ENCODE measurements at regions not wholly inside any gene's neighbourhood (a gene's known extent, or its start where the extent isn't known, plus 50 kb on each side); places are given as distances from the start of the nearest gene placed in this dataset.

DNA sequence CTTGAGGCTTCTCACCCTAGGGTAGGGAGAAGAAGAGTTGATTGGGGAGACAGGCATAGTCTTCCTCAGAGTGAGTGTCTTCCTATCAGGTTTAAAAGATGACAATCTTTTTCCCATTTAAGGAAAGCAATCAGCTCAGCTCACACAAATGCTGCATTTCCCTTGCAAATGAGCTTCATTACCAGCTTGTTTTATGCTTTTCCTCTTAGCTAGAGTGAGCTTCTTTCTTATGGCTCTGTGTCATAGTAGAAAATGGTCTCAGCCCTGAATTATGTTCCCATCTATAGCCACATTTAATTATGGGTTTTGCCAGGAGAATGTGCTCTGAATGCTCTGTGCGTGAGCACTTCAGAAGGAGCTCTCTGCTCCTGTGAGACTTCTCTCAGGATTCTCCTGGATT, 112.8 kb upstream of the NCK2 start:
- no peaks in the 10 kb centered on the region for H3K36me3 ChIP-seq
- H3K27ac ChIP-seq, result no peak overlapping the region
- peaks cover 0 to 25% (median 12%) of the 10 kb centered on the region in 11 experiments; a peak in 10 of 22 replicates for H3K9me3 ChIP-seq (replicated peaks in 1 of 11)
- H3K4me2 ChIP-seq, result no peak overlapping the region
- no peaks in the 10 kb centered on the region for H4K20me1 ChIP-seq
- H3K9ac ChIP-seq, result no peak overlapping the region
- TF ChIP-seq Cebpa-rat (IDR thresholded peaks at IDR 0.05), result no peak
- H3K27me3 ChIP-seq, result no peaks in the 10 kb centered on the region
- peaks cover 0 to 33% (median 13%) of the 10 kb centered on the region in 10 experiments; a peak in 12 of 20 replicates for H3K4me1 ChIP-seq
- H3K4me3 ChIP-seq, result no peak overlapping the region

DNA sequence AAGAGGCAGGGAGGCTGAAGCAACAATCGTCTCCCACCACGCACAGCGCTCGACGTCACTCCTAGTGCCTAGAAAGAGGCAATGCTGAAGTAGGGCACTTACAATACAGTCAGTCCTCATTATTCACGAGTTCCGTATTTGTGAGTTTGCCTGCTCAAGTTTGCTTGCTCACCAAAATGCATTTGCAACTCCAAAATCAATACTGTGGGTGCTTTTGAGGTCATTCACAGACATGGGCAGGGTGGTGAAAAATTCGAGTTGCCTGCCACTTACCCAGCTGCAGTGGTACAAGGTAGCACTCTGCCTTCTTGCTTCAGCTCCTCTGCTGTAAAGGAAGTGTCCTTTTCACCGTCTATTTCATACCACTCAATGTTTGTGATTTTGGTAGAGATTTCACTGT, 113.7 kb upstream of the NCK2 start:
- no peak for TF ChIP-seq Cebpa-rat (IDR thresholded peaks at IDR 0.05)
- no peaks in the 10 kb centered on the region for H3K27me3 ChIP-seq
- no peaks in the 10 kb centered on the region for H3K36me3 ChIP-seq
- H3K9ac ChIP-seq, result no peak overlapping the region
- peaks cover 0 to 43% (median 21%) of the 10 kb centered on the region in 10 experiments; a peak in 15 of 20 replicates for H3K4me1 ChIP-seq
- no peaks in the 10 kb centered on the region for H4K20me1 ChIP-seq
- no peak overlapping the region for H3K4me3 ChIP-seq
- H3K27ac ChIP-seq, result no peak overlapping the region
- no peak overlapping the region for H3K4me2 ChIP-seq
- peaks cover 0 to 26% (median 12%) of the 10 kb centered on the region in 11 experiments; a peak in 10 of 22 replicates for H3K9me3 ChIP-seq (replicated peaks in 1 of 11)

DNA sequence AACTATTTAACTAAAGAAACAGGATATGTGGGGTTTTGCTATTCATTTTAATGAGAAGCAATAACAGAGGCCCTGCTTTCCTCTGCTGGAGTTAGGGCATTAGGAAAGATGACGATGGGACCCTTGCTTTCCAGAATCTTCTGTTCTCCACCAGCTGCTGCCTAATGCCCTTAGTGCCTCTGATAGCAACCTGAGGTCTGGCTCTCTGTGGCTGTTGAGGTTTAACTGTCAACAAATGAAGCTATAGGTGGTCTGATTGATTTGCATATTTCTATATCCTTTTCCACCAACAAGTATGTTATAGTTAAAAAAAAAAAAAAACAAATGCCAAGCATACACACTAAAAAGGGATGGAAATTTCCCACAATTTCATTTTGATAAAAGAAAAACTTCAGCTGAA, 115.1 kb upstream of the NCK2 start:
- peaks cover 0 to 26% (median 12%) of the 10 kb centered on the region in 11 experiments; a peak in 10 of 22 replicates for H3K9me3 ChIP-seq (replicated peaks in 1 of 11)
- H3K4me1 ChIP-seq, result peaks cover 0 to 56% (median 35%) of the 10 kb centered on the region in 10 experiments; a peak in 15 of 20 replicates
- H3K27me3 ChIP-seq, result no peaks in the 10 kb centered on the region
- H3K9ac ChIP-seq, result no peak overlapping the region
- H3K4me3 ChIP-seq, result no peak overlapping the region
- no peak for TF ChIP-seq Cebpa-rat (IDR thresholded peaks at IDR 0.05)
- H4K20me1 ChIP-seq, result no peaks in the 10 kb centered on the region
- no peaks in the 10 kb centered on the region for H3K36me3 ChIP-seq
- H3K4me2 ChIP-seq, result peak overlapping the region in 7 of 11 experiments; percentile 10 to 90 (median 46); a peak in 13 of 22 replicates
- no peak overlapping the region for H3K27ac ChIP-seq

DNA sequence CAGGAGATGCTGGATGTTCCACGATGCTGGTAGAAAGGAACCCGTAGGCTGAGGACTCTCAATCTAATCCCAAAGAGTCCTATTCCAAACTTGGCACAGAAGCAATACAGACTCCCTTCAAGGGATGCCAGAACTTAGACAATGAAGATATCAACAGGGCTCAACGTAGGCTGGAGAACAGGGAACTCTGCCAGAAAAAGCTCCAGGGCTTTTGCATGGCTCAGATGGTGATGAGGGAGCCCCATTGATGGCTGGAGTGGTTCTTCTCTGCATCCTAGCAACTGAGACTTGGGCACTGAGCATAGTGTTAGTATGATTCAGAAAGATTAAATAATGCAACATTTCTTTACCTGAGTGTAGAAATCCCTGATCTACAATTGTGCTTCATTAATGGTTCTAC, 117.2 kb upstream of the NCK2 start:
- Histone ChIP-seq H3K4me2 (peak overlapping the region in 4 of 11 experiments; percentile 8 to 90 (median 72); a peak in 5 of 22 replicates), H3K27me3 (no peaks in the 10 kb centered on the region), H3K4me3 (no peak overlapping the region), H3K36me3 (no peaks in the 10 kb centered on the region), H3K4me1 (peaks cover 0 to 72% (median 38%) of the 10 kb centered on the region in 10 experiments; a peak in 15 of 20 replicates), H3K9ac (no peak overlapping the region), H3K9me3 (replicated peaks in 1 of 11) (peaks cover 0 to 26% (median 12%) of the 10 kb centered on the region in 11 experiments; a peak in 10 of 22 replicates), H4K20me1 (no peaks in the 10 kb centered on the region), H3K27ac (no peak overlapping the region)
- TF ChIP-seq Cebpa-rat (IDR thresholded peaks at IDR 0.05), result no peak

DNA sequence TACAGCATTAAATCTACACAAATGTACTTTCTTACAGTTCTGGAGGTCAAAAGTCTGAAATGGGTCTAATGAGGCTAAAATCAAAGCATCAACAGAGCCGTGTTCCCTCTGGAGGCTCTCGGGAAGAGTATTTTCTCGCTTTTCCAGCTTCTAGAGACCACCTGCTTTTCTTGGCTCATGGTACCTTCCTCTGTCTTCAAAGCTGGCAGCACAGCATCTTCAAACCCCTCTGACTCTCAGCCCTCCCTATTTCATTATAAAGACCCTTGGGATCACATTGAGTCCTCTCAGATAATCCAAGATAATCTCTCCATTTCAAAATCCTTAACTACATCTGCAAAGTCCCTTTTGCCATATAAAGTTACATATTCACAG, 117.8 kb upstream of the NCK2 start:
- Histone ChIP-seq H4K20me1 (no peaks in the 10 kb centered on the region), H3K9ac (no peak overlapping the region), H3K27me3 (no peaks in the 10 kb centered on the region), H3K9me3 (replicated peaks in 1 of 11) (peaks cover 0 to 26% (median 12%) of the 10 kb centered on the region in 11 experiments; a peak in 10 of 22 replicates), H3K27ac (no peak overlapping the region), H3K4me1 (peaks cover 0 to 72% (median 38%) of the 10 kb centered on the region in 10 experiments; a peak in 15 of 20 replicates), H3K4me3 (no peak overlapping the region), H3K36me3 (no peaks in the 10 kb centered on the region), H3K4me2 (peak overlapping the region in 7 of 11 experiments; percentile 54 to 90 (median 73); a peak in 10 of 22 replicates)
- TF ChIP-seq Cebpa-rat (IDR thresholded peaks at IDR 0.05), result no peak

DNA sequence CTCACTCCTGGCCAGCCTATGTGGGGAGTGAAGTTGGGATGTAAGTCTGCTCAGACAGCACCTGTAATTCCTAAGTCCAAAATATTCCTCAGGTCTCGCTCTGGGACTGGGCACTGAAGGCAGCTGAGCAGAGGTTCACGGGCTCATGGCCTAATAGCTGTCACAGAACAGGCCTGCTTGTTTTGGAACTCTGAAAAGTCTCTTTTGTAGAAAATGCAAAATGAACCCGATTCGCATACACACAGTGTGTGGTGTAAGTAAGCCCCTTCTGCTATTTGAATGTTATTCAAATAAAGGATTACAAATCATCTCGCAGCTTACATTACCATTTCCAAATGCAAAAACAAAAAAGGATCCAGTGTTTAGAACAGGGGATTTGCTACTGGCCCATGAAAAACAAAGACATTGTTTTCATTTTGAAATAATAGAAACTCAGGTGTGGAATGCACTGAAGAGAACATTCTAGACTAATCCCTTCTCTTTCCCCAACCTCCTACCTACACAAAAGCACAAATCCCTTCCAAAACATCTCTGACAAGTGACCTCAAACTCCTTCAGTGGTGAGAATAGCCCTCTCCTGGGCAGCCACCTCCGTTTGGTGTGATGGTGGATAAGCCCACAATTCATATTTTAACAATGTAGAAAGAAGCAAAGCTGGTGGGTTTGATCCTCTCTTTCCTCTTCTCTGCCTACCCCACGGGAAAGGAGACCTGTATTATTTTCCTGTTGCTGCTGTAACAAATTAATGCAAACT, 118.3 kb upstream of the NCK2 start:
- Histone ChIP-seq H3K9me3 (replicated peaks in 1 of 11) (peaks cover 0 to 26% (median 12%) of the 10 kb centered on the region in 11 experiments; a peak in 10 of 22 replicates), H4K20me1 (no peaks in the 10 kb centered on the region), H3K4me3 (no peak overlapping the region), H3K4me1 (peaks cover 0 to 72% (median 38%) of the 10 kb centered on the region in 10 experiments; a peak in 15 of 20 replicates), H3K4me2 (peak overlapping the region; percentile 27 to 90 (median 69)), H3K27me3 (no peaks in the 10 kb centered on the region), H3K27ac (no peak overlapping the region; a peak in 1 of 22 replicates), H3K9ac (no peak overlapping the region; a peak in 1 of 22 replicates), H3K36me3 (no peaks in the 10 kb centered on the region)
- no peak for TF ChIP-seq Cebpa-rat (IDR thresholded peaks at IDR 0.05)

DNA sequence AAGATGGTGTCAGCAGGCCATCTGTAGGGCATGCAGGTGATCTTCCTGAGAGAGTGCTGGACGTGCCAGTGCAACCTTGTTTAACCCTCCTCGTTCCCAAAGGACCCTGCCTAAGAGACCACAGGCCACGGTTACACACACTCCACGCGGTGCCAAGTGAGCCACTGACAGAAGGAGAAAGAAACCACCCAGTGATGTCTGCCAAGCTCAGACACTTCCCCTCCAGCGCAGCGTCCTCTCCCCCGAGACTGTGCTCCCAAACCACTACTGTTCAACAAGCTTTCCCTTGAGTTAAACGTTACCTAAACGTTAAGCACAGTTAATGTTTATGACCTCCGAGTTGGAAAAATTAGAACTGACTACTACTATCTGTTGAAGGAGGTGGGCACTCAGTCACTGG, 119.1 kb upstream of the NCK2 start:
- H4K20me1 ChIP-seq, result no peaks in the 10 kb centered on the region
- peak overlapping the region in 1 of 11 experiments; percentile 35; a peak in 3 of 22 replicates for H3K27ac ChIP-seq
- H3K4me1 ChIP-seq, result peaks cover 0 to 72% (median 38%) of the 10 kb centered on the region in 10 experiments; a peak in 15 of 20 replicates
- no peak for TF ChIP-seq Cebpa-rat (IDR thresholded peaks at IDR 0.05)
- H3K4me3 ChIP-seq, result no peak overlapping the region
- peak overlapping the region; percentile 27 to 90 (median 69) for H3K4me2 ChIP-seq
- H3K36me3 ChIP-seq, result no peaks in the 10 kb centered on the region
- peak overlapping the region in 1 of 11 experiments; percentile 9; a peak in 1 of 22 replicates for H3K9ac ChIP-seq
- H3K27me3 ChIP-seq, result no peaks in the 10 kb centered on the region
- H3K9me3 ChIP-seq (replicated peaks in 1 of 11), result peaks cover 0 to 21% (median 12%) of the 10 kb centered on the region in 11 experiments; a peak in 10 of 22 replicates

DNA sequence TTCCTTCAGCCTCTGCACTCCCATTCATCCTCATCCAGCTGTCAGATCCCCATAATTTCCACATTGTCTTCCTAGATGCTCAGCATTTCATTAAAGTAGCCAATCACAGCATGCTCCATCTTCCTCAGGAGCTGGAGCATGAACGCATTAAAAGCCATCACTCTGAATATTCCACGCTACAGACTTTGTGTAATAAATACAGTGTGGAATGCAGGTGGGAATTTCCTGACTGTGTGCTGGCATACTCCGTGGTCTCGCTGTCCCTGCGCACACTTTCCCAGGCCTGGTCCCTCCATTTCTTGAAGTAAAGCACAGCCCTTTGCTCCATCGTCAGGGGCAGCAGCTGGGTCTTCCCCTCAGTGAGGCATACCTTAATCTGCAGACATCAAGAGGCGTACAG, 123.7 kb upstream of the NCK2 start:
- no peak for TF ChIP-seq Cebpa-rat (IDR thresholded peaks at IDR 0.05)
- Histone ChIP-seq H3K27me3 (no peaks in the 10 kb centered on the region), H3K27ac (no peak overlapping the region), H4K20me1 (no peaks in the 10 kb centered on the region), H3K9me3 (replicated peaks in 1 of 11) (no peaks in the 10 kb centered on the region; a peak in 1 of 22 replicates), H3K4me2 (no peak overlapping the region), H3K4me3 (no peak overlapping the region), H3K4me1 (peaks cover 0 to 30% (median 17%) of the 10 kb centered on the region in 10 experiments; a peak in 15 of 20 replicates), H3K9ac (no peak overlapping the region), H3K36me3 (no peaks in the 10 kb centered on the region)

DNA sequence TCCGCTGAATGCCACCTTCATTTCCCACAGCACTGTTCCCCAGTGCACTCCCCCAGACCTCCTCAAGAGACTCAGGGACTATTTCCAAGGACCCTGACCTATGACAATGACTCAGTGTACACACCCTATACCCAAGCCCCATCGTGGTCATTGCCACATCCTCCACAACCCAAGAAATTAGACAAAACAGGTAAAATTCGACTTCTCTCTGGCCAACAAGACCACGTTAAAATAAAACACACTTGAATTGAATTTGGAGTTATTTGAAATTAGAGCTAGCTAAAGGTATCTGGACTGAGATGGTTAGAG, 126.4 kb upstream of the NCK2 start:
- H3K27ac ChIP-seq, result no peak overlapping the region
- peaks cover 0 to 3% (median 0%) of the 10 kb centered on the region in 10 experiments; a peak in 3 of 20 replicates for H3K4me1 ChIP-seq
- H3K9me3 ChIP-seq (replicated peaks in 1 of 11), result no peaks in the 10 kb centered on the region
- no peak overlapping the region for H3K4me3 ChIP-seq
- H3K27me3 ChIP-seq, result no peaks in the 10 kb centered on the region
- H3K4me2 ChIP-seq, result no peak overlapping the region
- no peaks in the 10 kb centered on the region for H4K20me1 ChIP-seq
- TF ChIP-seq Cebpa-rat (IDR thresholded peaks at IDR 0.05), result no peak
- no peak overlapping the region for H3K9ac ChIP-seq
- no peaks in the 10 kb centered on the region for H3K36me3 ChIP-seq

Measured in BLaER1 treated with 17β-estradiol and CSF1 and Interleukin-3, amounts not matched to agents 10 nM and 100 nM (cell line).